ENCODE measurements at regions not wholly inside any gene's neighbourhood (a gene's known extent, or its start where the extent isn't known, plus 50 kb on each side); places are given as distances from the start of the nearest gene placed in this dataset.

- Histone ChIP-seq H3K4me1 (ENCODE audit: low read length) (no peaks in the 10 kb centered on the region; the same call in 1 of the 2 replicates), H3K9me3 (replicated peaks; ENCODE audit: insufficient read depth, low read length) (no peaks in the 10 kb centered on the region), H2AFZ (ENCODE audit: low read length) (no peak overlapping the region), H3K9me2 (replicated peaks; ENCODE audit: insufficient read depth, low read length) (no peaks in the 10 kb centered on the region), H3K9ac (ENCODE audit: low read length) (no peak overlapping the region), H3K36me3 (replicated peaks; ENCODE audit: insufficient read depth, low read length) (no peaks in the 10 kb centered on the region), H3K27me3 (replicated peaks; ENCODE audit: insufficient read depth, low read length) (no peaks in the 10 kb centered on the region), H3K27ac (ENCODE audit: low read length) (no peak overlapping the region), H3K4me3 (ENCODE audit: low read length) (no peak overlapping the region), H3F3A (ENCODE audit: insufficient read depth, low read length) (no peaks in the 10 kb centered on the region), H4K20me1 (ENCODE audit: insufficient read depth, low read length) (no peaks in the 10 kb centered on the region), H3K4me2 (ENCODE audit: low read depth, low read length) (no peak overlapping the region), H3K79me2 (ENCODE audit: low read length) (no peaks in the 10 kb centered on the region)
- TF ChIP-seq EZH2phosphoT487 (IDR thresholded peaks at IDR 0.05; ENCODE audit: low read length) (no peak), EZH2 (optimal IDR thresholded peaks at IDR 0.05; ENCODE audit: low read depth, low read length) (no peak), CTCF (IDR thresholded peaks at IDR 0.05; ENCODE audit: low read length) (no peak)
- no peak for DNase-seq
Measured at GRCh38 chr12:33529810-33530209, 90.2 kb upstream of the SYT10 start.

DNA sequence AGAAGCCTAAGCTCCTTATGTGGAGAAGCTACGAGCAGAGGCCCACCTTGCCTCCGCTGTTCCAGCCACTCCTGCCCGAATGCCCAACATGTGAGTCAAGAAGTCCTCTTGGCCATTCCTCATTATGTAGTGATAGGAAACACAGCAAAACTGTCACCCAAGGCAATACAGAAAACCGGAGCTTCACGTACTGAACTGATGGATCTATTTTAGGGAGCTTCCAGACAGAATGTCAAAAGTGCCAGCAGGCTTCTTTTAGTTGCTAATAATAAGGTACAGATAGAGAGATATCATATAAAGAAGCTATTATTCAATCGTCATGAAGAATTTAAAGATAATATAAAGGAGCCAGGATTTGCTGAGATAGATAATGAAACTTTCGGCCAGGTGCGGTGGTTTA, 91.6 kb upstream of the SYT10 start:
- Histone ChIP-seq H3K4me3 (ENCODE audit: low read length) (no peak overlapping the region), H3F3A (ENCODE audit: insufficient read depth, low read length) (no peaks in the 10 kb centered on the region), H3K9me3 (replicated peaks; ENCODE audit: insufficient read depth, low read length) (no peaks in the 10 kb centered on the region), H3K27ac (ENCODE audit: low read length) (no peak overlapping the region), H3K36me3 (replicated peaks; ENCODE audit: insufficient read depth, low read length) (no peaks in the 10 kb centered on the region), H2AFZ (ENCODE audit: low read length) (no peak overlapping the region), H3K9ac (ENCODE audit: low read length) (no peak overlapping the region), H3K79me2 (ENCODE audit: low read length) (no peaks in the 10 kb centered on the region), H4K20me1 (ENCODE audit: insufficient read depth, low read length) (no peaks in the 10 kb centered on the region), H3K4me1 (ENCODE audit: low read length) (no peaks in the 10 kb centered on the region; the same call in 1 of the 2 replicates), H3K9me2 (replicated peaks; ENCODE audit: insufficient read depth, low read length) (no peaks in the 10 kb centered on the region), H3K4me2 (ENCODE audit: low read depth, low read length) (no peak overlapping the region), H3K27me3 (replicated peaks; ENCODE audit: insufficient read depth, low read length) (no peaks in the 10 kb centered on the region)
- TF ChIP-seq EZH2phosphoT487 (IDR thresholded peaks at IDR 0.05; ENCODE audit: low read length): no peak
- TF ChIP-seq EZH2 (optimal IDR thresholded peaks at IDR 0.05; ENCODE audit: low read depth, low read length): no peak
- TF ChIP-seq CTCF (IDR thresholded peaks at IDR 0.05; ENCODE audit: low read length): no peak
- peak; percentile 18 for DNase-seq

GRCh38 chr12:33533527-33533926, 93.9 kb upstream of the SYT10 start:
- Histone ChIP-seq H4K20me1 (ENCODE audit: insufficient read depth, low read length) (no peaks in the 10 kb centered on the region), H3K9ac (ENCODE audit: low read length) (no peak overlapping the region), H3F3A (ENCODE audit: insufficient read depth, low read length) (no peaks in the 10 kb centered on the region), H3K27ac (ENCODE audit: low read length) (no peak overlapping the region), H3K4me2 (ENCODE audit: low read depth, low read length) (no peak overlapping the region), H3K9me3 (replicated peaks; ENCODE audit: insufficient read depth, low read length) (no peaks in the 10 kb centered on the region), H3K9me2 (replicated peaks; ENCODE audit: insufficient read depth, low read length) (no peaks in the 10 kb centered on the region), H3K4me1 (ENCODE audit: low read length) (no peaks in the 10 kb centered on the region; the same call in 1 of the 2 replicates), H3K27me3 (replicated peaks; ENCODE audit: insufficient read depth, low read length) (no peaks in the 10 kb centered on the region), H3K36me3 (replicated peaks; ENCODE audit: insufficient read depth, low read length) (no peaks in the 10 kb centered on the region), H3K79me2 (ENCODE audit: low read length) (no peaks in the 10 kb centered on the region), H3K4me3 (ENCODE audit: low read length) (no peak overlapping the region), H2AFZ (ENCODE audit: low read length) (no peak overlapping the region)
- DNase-seq: no peak
- no peak for TF ChIP-seq EZH2phosphoT487 (IDR thresholded peaks at IDR 0.05; ENCODE audit: low read length)
- TF ChIP-seq EZH2 (optimal IDR thresholded peaks at IDR 0.05; ENCODE audit: low read depth, low read length): no peak
- TF ChIP-seq CTCF (IDR thresholded peaks at IDR 0.05; ENCODE audit: low read length): no peak
